ENCODE measurements at regions not wholly inside any gene's neighbourhood (a gene's known extent, or its start where the extent isn't known, plus 50 kb on each side); places are given as distances from the start of the nearest gene placed in this dataset.

GRCh38 chr14:86543521-86543920, 1013.6 kb downstream of the FLRT2 start:
- no peak for DNase-seq

GRCh38 chr14:86541972-86542371, 1012.0 kb downstream of the FLRT2 start:
- DNase-seq, result no peak

DNA sequence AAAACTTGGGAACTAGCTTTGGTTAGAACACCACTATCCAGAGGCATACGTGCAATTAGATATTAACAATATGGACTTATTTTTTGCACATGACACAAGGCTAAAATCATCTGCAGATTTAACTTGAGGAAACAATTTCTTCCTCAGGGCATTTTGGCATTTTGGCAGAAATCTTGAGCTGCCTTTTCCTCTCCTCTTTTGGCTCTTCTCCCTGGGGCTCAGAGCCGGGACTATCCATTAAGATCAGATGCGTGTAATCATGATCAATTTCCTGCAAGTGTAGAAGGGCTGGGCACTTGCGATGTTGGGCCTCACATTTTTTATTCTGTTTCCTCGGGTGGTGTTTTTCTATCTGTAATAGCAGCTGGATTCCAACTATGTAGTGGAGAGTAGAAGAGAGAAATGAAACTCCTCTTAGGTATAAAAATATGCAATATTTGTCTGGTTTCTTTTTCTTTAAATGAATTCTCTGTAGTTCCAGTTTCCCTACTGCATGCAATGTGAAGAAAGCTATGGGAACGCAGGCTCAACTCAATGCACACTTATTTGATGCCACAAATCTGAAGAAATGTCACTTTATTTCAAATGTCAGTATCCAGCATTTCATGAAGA, 1010.8 kb downstream of the FLRT2 start:
- DNase-seq, result no peak

DNA sequence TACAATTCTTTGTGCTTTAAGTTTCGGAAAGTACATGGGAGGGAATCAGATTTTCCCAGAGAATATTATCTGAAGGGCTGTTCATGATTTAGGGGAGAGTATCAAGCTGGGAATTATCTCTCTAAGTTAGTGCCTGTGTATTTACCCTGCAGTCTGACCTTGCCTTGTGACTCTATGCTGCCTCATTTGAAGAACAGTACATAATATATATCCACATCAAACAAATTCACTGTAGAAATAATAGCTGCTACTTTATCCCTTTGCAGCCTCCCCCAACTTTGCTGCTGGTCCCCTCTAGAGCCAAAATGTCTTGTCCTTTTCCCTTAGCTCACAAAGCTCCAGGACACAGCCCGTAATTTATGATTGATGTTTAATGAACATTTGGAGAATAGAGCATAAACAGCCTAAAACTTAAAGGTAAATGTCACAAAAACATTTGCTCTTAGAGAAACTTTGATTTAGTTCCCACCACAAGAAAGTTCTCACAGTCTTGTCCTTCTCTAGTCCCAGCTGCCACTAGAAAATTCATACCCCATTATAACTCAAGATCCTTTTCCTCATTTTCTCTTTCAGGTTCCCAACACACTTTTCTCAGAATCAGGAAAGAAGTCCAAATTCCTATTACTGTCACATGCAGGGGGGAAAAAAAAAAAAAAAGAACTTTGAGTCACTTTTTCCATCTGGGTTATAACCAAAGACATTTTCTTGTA, 1009.6 kb downstream of the FLRT2 start:
- DNase-seq, result no peak

DNA sequence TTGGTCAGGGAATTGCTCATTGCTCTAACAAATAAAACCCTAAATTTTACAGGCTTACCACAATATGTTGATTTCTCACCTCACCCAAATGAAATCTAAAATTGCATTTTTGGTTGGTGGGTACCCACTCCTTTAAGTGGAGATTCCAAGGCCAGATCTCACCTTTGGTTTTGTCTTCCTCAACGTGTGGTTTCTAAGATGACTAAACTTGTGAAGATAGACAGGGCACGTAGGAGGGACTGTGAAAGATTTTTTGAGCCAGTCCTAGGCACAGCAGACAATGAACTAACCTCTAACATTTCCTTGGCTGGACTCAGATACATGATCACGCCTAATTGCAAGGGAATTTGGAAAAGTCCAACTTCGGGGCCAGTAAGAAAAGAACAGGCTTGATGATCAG, 1003.9 kb downstream of the FLRT2 start:
- no peak for DNase-seq

DNA sequence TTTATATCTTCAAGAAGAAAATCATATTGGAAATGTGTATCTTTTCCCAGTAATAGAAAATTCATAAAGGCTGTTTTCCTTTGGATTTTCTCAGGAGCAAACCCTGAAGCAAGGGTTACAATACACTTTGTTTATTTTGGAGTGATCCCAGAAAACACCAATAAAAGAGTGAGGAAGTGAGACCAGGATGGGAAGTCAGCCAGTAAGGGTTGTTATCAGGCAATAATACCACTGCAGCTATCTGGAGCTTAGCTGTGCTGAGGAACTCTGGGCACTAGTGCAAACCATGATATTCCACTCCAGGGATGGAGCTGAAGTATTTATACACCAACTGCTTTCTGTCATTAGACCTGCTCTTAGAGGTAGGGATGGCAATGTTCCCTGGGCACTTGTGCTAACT, 1002.3 kb downstream of the FLRT2 start:
- no peak for DNase-seq

DNA sequence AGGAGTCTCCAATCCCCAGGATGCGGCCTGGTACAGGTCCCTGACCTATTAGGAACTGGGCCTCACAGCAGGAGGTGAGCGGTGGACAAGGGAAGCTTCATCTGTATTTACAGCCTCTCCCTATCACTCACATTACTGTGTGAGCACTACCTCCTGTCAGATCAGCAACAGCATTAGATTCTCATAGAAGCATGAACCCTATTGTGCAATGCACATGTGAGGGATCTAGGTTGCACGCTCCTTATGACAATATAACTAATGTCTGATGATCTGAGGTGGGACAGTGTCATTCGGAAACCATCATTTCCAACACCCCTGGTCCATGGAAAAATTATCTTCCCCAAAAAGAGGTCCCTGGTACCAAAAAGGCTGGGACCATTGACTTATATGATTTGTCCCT, 1000.5 kb downstream of the FLRT2 start:
- DNase-seq, result no peak

- no peak for DNase-seq
These were observed 997.4 kb downstream of the FLRT2 start for GRCh38 chr14:86527312-86527711.

GRCh38 chr14:86525673-86526072, 995.7 kb downstream of the FLRT2 start:
- no peak for DNase-seq

- DNase-seq, result no peak
These were observed 991.9 kb downstream of the FLRT2 start for GRCh38 chr14:86521843-86522242.

- DNase-seq, result no peak
These were observed 991.2 kb downstream of the FLRT2 start for GRCh38 chr14:86521031-86521730.

DNA sequence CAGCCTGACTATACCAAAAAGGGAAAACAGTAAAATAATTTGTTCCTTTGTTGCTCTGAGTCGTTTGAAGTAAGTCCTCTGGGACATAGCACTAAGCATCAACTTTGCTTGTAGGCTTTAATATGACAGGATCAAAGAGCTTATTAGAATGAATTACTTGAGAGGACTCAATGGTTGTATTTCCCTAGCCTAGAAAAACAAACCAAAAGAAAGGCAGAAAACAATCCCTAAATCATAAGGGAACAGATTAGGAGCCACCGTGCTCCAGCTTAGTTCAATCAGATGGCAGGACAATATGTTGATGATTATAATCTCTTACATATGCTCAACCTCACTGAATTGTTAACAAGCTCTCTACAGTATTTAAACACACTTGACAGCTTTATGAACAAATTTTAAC, 988.4 kb downstream of the FLRT2 start:
- no peak for DNase-seq

DNA sequence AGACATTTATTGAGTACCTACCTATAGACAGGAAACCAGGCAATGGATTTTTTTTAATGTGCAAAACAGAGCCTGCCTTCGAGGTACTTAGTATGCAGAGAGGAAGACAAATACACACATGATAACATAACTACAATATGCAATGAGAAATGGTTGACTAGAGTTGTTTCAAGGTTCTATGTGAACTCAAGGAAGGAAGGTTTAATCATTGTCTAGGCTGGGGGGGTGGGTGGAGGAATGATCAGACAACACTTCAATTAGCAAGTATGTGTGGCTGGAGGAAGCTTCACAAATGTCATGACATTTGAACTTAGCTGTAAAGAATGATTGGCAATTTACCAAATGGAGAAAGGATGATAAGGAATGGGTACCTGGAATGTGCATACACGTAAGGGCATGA, 985.3 kb downstream of the FLRT2 start:
- DNase-seq, result no peak

- no peak for DNase-seq
These were observed 983.6 kb downstream of the FLRT2 start for GRCh38 chr14:86513564-86513963.

DNA sequence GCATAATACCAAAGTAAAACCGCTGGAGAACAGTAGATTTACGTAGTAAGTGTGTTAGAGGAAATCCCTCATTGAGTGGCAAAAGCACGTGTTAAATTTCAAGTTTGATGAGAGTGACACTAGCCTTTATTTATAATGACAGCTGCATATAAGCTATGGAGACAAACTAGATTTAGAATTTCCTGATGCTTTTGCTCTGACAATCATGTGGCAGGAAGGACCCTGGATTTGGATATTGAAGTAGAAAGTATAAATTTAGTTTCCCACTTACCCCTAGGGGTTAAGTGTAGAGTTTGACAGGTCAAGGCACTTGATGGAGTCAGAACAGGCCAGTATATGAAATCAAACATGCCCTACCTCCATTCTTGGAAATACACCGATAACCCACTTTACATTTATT, 983.1 kb downstream of the FLRT2 start:
- DNase-seq, result no peak

GRCh38 chr14:86510491-86510890, 980.5 kb downstream of the FLRT2 start:
- DNase-seq, result no peak

DNA sequence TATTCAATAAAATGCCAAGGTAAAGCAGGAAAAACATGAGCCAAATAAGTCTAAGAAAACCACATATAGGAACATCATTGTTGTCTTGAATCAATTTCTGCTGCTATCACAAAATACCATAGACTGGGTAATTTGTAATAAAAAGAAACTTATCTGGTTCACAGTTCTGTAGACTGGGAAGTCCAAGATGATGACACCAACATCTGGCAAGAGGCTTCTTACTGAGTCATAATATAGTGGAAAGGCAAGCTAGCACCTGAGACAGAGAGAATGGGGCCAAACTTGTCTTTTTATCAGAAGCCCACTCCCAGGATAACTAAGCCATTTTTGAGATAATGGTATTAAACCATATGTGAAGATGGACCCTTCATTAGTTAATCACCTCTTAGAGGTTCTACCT, 975.9 kb downstream of the FLRT2 start:
- no peak for DNase-seq

GRCh38 chr14:86501611-86502010, 971.7 kb downstream of the FLRT2 start:
- no peak for DNase-seq

- no peak for DNase-seq
These were observed 961.8 kb downstream of the FLRT2 start for GRCh38 chr14:86491743-86492142.

- DNase-seq, result no peak
These were observed 951.2 kb downstream of the FLRT2 start for GRCh38 chr14:86481104-86481503.

DNA sequence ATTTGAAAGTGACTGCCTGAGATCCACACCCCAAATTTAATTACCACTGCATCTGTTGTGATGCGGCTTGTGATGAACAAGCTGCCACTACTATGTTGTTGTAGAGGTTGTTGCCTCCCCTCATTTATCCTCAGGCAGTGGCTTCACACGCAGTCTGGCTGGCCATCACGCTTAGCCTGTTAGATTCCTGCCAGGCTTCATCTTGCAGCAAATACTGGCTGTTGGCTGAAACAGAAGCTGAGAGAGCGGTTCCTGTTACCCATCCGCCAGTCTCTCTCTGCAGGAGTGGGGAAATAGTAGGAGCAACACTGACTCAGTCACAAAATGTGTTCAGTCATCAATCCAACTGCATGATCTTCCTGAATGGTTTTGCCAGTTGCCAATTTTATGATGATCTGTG, 934.4 kb downstream of the FLRT2 start:
- DNase-seq, result no peak

DNA sequence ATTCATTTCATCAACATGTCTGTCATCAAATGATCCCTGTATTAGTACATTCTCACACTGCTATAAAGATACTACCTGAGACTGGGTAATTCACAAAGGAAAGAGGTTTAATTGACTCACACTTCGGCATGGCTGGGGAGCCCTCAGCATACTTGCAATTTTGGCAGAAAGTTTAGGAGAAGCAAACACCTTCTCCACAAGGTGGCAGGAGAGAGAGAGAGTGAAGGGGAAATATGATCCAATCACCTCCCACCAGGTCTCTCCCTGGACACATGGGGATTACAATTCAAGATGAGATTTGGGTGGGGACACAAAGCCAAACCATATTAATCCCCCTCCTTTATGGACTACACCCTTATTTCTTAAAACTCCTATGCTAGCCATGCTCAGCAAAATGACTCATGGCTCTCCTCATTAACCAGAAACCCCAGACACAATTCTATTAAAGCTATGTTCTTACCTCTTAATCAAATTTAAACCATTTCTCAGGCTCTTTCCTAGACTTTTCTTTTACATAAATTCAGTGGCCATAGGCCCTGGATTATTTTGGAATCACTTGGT, 932.3 kb downstream of the FLRT2 start:
- DNase-seq, result no peak

- no peak for DNase-seq
These were observed 927.7 kb downstream of the FLRT2 start for GRCh38 chr14:86457481-86458135.

Data from T-helper 1 cell (primary cell).